GM19463 (cell line): ENCODE measurements at regions not wholly inside any gene's neighbourhood (a gene's known extent, or its start where the extent isn't known, plus 50 kb on each side); places are given as distances from the start of the nearest gene placed in this dataset.

ENCODE experiments used
- ATAC-seq: cut with Tn5 transposase; IDR thresholded peaks from one replicate; pipeline ENCODE4 v1.9.1; 2021; ENCODE audit warnings: mild to moderate bottlenecking, moderate library complexity; ENCODE audit not compliant: unreplicated experiment

DNA sequence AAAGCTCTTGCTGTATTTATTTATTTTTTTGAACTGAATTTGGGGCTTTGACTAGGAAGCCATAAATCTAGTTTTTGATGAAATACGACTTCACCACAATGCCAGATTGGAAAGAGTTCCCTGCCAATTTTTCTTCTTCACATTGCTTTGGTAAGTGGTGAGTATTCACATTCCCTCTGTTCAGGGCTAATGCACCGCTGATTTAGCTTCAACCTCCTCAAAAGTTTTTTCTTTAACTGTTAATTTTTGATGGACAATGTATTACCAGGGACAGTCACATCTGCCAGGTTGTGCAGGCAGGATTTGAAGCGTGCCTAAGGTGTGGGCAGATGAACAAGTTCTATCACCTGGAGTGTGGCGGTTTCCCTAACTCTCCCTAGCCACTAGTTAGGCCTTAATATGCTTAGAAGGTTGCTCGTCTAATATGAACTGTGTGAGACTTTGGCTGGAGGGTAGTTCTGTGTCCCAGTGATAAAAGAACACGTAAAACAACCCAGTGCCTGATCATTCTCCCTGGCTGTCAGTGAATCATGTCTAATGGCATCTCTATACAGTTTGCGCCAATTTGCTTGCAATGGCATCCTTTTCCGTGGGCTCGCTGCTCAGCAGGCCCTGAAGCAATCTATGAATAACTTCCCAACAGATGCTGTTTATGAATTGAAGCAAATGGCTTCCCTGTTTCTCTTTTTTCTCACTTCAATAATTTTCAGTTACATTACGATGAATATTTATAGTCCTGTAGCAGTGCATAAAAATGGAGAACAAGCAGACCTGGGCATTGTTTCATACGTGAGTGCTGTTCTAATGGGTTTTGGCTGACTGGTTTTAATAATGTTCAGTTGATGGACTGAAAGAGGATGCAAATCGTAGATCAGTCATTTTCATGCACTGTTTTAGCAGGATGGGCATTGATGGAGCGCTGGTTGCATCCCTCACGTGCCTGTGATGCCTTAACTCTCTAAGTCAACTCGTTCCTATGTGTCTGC lies 243.2 kb upstream of the SUCLG2 start:
- ATAC-seq, result no peak

DNA sequence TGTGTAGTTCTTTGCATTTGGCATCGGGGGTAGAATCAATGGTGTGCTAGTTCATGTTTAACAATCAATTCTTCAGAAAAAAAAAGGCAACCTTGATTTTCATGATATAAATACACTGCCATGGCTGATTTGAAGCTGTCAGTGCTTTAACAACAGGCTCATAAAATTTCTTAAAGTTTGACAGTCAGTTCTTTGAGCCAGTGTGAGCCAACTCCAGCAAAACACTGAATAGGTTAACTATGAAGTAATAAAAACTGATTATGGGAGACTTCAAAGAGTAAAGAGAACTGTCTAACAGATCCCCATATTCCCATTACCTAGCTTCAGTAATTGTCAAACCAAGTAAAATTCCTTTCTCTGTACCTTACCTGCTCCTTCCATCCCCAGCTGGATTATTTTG lies 241.7 kb upstream of the SUCLG2 start:
- no peak for ATAC-seq

- ATAC-seq, result no peak
Observed at GRCh38 chr3:67894510-67894909, 240.1 kb upstream of the SUCLG2 start.

DNA sequence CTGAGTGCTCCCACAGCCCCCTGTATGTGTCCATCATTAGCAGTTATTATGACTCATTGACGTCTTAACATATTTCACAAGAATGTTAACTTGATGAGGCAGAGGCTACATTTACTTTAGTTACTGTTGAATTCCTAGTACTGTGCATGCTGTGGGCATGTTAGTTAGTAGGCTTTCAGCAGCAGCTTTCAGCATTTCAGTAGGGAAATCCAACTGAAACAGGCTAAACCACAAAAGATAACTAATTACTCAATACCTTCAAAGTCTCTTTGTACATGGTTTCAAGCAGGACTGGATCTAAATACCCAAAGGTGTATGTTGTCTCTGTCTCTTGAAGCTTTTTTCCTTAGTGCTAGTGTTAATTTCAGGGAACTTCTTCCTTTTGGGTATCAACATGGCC lies 229.9 kb upstream of the SUCLG2 start:
- ATAC-seq, result no peak

DNA sequence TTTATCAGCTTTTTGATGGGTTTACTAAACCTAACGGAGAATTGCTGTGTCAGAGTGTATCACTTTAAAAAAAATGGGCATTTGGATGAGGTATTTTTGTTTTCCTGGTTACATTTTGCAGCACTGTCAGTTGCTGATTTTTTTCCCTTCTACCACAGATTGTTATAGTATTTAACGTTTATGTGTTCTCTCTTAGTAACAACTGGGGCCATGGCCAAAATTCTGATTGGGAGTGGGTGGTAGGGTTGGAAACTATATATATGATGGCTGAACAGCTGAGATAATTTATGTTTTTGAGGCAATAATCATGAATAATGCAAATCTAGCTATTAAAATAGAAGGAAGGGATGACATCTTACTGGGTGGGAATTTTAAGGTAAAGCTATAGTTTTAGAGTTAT lies 229.4 kb upstream of the SUCLG2 start:
- no peak for ATAC-seq

DNA sequence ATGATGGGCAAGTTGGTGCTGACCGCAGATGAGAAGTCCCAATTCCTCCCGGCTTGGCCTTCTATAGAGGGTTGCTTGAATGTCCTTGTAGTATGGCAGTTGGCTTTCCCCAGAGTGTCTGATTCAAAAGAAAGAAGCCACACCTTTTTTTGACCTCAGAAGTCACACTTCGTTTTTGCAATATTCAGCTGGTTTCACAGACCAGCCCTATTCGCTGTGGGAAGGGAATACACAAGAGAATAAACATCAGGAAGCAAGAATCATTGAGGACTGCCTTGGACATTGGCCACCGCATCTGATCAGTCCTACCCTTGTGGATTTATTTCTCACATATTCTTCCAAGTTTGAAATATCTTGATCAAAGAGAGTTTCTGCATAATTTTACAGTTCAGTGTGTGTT lies 228.6 kb upstream of the SUCLG2 start:
- no peak for ATAC-seq

GRCh38 chr3:67876261-67876660 lies 221.8 kb upstream of the SUCLG2 start:
- no peak for ATAC-seq

DNA sequence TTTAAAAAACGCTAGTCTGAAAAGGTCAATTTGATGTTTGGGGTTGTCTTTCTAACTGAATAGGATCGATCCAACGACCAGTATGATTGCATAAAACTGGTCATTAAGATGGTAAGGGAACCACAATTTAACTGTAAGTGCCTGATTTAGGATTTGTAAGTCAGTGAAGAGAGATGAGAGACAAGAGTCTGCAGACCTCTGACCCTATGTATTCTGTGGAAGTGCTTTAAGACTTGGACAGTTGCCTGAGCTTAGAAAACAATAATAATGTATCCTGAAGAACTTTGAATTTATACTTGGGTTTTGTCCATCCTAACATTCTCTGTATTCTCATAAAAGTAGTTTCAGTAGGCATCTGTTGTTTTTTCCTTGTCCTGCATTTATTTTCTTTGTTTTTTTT lies 221.4 kb upstream of the SUCLG2 start:
- ATAC-seq, result no peak

GRCh38 chr3:67875338-67875737 lies 220.9 kb upstream of the SUCLG2 start:
- ATAC-seq, result no peak

DNA sequence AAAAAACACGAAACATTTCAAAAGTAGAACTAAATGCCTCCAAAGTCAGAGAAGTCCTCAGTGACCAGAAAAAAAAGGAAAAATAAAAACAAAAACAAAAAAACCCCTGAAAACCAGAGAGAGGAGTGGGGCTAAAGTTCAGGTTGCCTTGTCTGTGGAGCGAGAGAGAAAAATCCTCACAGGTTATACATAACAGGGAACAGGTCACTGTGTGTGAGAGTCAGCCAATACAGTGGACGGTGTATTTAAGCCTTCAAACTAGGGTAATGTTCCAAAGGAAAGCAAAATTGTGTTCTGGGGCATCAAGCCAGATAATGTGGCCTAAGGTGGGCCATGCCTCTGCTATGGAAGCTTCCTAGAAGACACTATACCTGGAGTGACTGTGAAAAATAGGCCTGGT lies 216.1 kb upstream of the SUCLG2 start:
- ATAC-seq, result no peak

DNA sequence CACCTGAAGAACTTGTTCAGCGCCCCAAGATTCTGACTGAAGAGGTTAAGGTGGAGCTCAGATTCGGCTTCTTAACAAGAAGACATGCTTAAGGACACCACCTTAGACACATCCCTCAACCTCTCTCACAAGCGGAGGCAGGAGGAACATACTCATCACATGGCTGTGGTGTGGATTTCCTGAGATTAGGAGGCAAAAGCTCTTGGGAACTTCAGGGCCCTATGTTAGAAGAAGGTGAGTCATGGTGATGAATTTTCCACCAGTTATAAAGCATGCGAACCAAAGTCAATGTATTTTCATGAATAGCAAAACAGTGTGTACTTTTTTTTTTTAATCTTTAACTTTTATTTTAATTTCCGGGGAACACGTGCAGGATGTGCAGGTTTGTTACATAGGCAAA lies 212.2 kb upstream of the SUCLG2 start:
- no peak for ATAC-seq

GRCh38 chr3:67864587-67865183 lies 210.3 kb upstream of the SUCLG2 start:
- ATAC-seq, result no peak

GRCh38 chr3:67863869-67864268 lies 209.5 kb upstream of the SUCLG2 start:
- ATAC-seq, result no peak

DNA sequence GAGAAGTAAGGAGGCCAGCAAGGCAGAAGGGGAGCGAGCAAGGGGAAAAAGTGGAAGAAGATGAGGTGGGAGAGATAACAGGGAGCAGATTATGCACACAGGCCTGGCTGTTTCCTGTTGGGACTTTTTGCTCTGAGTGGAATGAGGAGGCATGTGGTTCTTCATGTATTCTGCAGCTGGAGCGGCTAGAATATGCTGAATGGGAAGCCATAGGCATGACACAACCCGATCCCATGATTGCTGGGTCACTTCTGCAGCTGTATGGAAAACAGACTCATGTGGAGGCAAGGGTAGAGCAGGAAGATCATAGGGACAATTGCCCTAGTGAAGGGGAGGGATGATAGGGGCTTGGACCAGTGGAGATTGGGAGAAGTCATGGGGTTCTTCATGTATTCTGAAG lies 206.0 kb upstream of the SUCLG2 start:
- no peak for ATAC-seq

- ATAC-seq, result no peak
Observed at GRCh38 chr3:67858492-67858891, 204.1 kb upstream of the SUCLG2 start.

- no peak for ATAC-seq
Observed at GRCh38 chr3:67856718-67857117, 202.3 kb upstream of the SUCLG2 start.

DNA sequence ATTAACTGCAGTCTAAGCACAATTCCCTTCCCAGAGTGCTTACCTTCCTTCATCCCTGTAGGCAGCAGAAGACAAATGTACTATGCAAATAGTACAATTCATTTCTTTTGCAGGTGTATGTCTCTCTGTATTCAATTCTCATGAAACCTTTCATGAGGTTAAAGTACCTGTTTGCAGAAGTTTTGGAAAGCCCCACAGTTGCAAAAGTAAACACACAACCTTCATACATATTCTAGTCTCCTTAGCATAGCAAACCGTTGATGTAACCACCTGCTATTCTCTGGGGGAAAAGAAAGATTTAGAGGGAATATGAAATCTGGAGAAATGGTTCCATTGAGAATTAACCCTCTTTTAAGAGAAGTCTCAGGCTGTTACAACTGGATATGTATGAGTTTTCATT lies 200.3 kb upstream of the SUCLG2 start:
- ATAC-seq, result no peak

DNA sequence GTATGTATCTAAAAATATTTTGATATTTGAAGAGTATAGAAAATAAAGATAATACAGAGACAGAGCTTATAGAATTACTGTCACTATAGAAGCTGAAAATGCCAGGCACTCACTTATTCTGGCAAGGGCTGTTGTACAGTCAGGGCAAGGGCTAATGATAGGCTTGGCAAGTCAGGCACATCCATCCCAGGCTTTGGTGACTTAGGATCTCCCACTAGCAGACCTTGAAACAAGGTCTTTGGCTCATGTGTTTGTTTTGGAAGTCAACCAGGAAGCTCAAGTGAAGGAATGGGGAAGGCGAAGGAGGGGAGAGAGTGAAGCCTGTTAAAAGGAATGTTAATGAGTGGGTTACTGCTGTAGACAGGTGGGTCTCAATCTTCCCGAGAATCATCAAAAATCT lies 199.1 kb upstream of the SUCLG2 start:
- ATAC-seq, result no peak

DNA sequence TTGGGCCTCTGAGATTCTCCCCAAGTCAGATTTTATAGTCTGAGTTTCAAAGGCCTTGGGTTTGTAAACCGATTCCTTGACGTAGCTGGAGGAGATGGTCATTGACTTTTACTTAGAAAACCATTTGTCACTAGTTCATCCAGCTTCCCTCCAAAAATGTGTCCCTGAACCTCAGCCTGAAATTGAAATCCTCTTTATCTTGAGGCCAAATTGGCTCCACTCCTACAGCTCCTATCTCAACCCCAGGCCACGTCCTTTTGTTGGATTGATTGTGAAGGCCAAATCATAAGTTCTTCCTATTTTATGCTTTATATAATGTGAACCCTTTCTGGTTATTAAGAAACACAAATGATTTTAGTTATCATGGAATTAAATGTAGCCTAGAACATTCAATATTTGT lies 193.9 kb upstream of the SUCLG2 start:
- no peak for ATAC-seq

DNA sequence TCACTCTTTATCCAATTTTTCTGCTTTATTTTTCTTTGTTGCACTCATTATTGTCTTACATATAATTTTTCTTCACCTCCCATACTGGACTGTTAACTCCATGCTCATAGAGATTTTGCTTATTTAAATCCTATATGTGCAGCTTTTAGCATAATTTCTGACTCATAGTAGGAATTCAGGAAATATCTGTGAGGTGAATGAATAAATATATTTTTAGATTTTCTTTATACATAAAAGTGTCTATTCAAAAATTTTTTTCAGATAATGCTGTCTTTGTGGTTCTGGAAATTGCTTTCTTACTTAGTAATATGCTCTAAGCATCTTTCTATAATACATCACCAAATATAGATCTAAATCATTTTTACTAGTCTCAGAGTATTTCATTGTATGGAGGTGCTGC lies 191.8 kb upstream of the SUCLG2 start:
- no peak for ATAC-seq

DNA sequence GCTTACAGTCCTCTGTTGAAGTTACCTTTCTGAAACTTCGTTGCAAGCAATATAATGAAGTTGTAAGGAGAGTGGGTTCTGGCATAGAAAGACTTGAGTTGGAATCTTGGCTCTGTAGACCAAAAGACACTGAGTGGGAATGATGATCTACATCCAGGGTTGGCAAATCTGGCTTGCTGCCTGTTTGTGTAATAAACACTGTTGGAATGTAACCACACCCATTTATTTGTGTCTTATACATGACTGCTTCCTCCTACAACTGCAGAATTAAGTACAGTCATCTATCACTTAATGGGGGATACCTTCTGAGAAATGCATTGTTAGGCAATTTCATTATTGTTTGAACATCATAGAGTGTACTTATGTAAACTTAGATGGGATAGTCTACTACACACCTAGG lies 178.4 kb upstream of the SUCLG2 start:
- ATAC-seq, result no peak

- ATAC-seq, result no peak
Observed at GRCh38 chr3:67831262-67831661, 176.8 kb upstream of the SUCLG2 start.
